IMR-90 (cell line): ENCODE measurements at regions not wholly inside any gene's neighbourhood (a gene's known extent, or its start where the extent isn't known, plus 50 kb on each side); places are given as distances from the start of the nearest gene placed in this dataset.

ENCODE experiments used
- ATAC-seq: fragments of 200-7000 bp; cut with Tn5 transposase; 2 replicates; pipeline ENCODE4 v1.9.1; 2020; ENCODE audit warnings: low read depth, mild to moderate bottlenecking, moderate library complexity
- BruUV-seq: library from RNA; stranded (reverse); fragments of 400-500 nt; replicated peaks from 2 replicates; lab custom pipeline; 2021; lab: Mats Ljungman, UMichigan
- CTCF ChIA-PET: fragments of 300-600 bp; formaldehyde crosslinking; extraction: SDS; loops from one replicate; lab custom pipeline; 2021; ENCODE audit warnings: antibody characterized with exemption; lab: Yijun Ruan, JAX
- POLR2A ChIA-PET: fragments of 300-600 bp; sonication (Branson Sonifier 250); formaldehyde crosslinking; loops from one replicate; lab custom pipeline; 2022; ENCODE audit warnings: antibody characterized with exemption; ENCODE audit not compliant: unreplicated experiment; lab: Charles Lee
- DNase-seq: peaks from one replicate; pipeline ENCODE4 v3.0.0; 2013
- H2AFZ ChIP-seq: replicated peaks from 2 replicates; pipeline ENCODE3; 2013; ENCODE audit warnings: low read length, mild to moderate bottlenecking; ENCODE audit not compliant: poor library complexity
- H2AK5ac ChIP-seq: 2 replicates; pipeline ENCODE4 v1.6.1; 2013; ENCODE audit warnings: low read depth, low read length, inconsistent platforms
- H2AK9ac ChIP-seq: replicated peaks from 2 replicates; pipeline ENCODE3; 2013; ENCODE audit warnings: mild to moderate bottlenecking, low read depth, low read length, moderate library complexity; ENCODE audit not compliant: poor library complexity
- H2BK120ac ChIP-seq: 2 replicates; pipeline ENCODE4 v1.6.1; 2013; ENCODE audit warnings: low read depth, low read length, inconsistent platforms
- H2BK15ac ChIP-seq: 3 replicates; pipeline ENCODE4 v1.6.1; 2013; ENCODE audit warnings: low read depth, low read length, inconsistent platforms
- H2BK20ac ChIP-seq: 2 replicates; pipeline ENCODE4 v1.6.1; 2013; ENCODE audit warnings: low read depth, mild to moderate bottlenecking, inconsistent platforms, low read length, moderate library complexity
- H2BK5ac ChIP-seq: 2 replicates; pipeline ENCODE4 v1.6.1; 2013; ENCODE audit warnings: mild to moderate bottlenecking, low read depth, low read length, inconsistent platforms; ENCODE audit not compliant: poor library complexity, severe bottlenecking
- H3K14ac ChIP-seq: replicated peaks from 2 replicates; pipeline ENCODE4 v1.6.1; 2013; ENCODE audit warnings: low read depth, low read length, inconsistent platforms
- H3K18ac ChIP-seq: 2 replicates; pipeline ENCODE4 v1.6.1; 2013; ENCODE audit warnings: low read depth, low read length, control low read depth
- H3K23ac ChIP-seq: 2 replicates; pipeline ENCODE4 v1.6.1; 2013; ENCODE audit warnings: low read depth, low read length, inconsistent platforms
- H3K27ac ChIP-seq: 2 replicates; pipeline ENCODE4 v1.5.1; 2013; ENCODE audit warnings: mild to moderate bottlenecking, control low read depth, low read length; ENCODE audit not compliant: insufficient read depth
- H3K27me3 ChIP-seq: 2 replicates; pipeline ENCODE4 v1.6.1; 2013; ENCODE audit warnings: low read length; ENCODE audit not compliant: control insufficient read depth, insufficient read depth
- H3K36me3 ChIP-seq: 2 replicates; pipeline ENCODE4 v1.6.1; 2013; ENCODE audit warnings: low read length, mixed read lengths; ENCODE audit not compliant: control insufficient read depth, insufficient read depth
- H3K4ac ChIP-seq: 2 replicates; pipeline ENCODE4 v1.6.1; 2013; ENCODE audit warnings: low read depth, low read length, inconsistent platforms
- H3K4me1 ChIP-seq: 2 replicates; pipeline ENCODE4 v1.6.1; 2013; ENCODE audit warnings: low read length, mixed read lengths; ENCODE audit not compliant: control insufficient read depth, insufficient read depth
- H3K4me2 ChIP-seq: 2 replicates; pipeline ENCODE4 v1.6.1; 2013; ENCODE audit warnings: low read depth, mild to moderate bottlenecking, control low read depth, low read length, moderate library complexity
- H3K4me3 ChIP-seq: 2 replicates; pipeline ENCODE4 v1.5.1; 2013; ENCODE audit warnings: low read depth, mild to moderate bottlenecking, control low read depth, low read length, moderate library complexity; ENCODE audit not compliant: insufficient read depth
- H3K56ac ChIP-seq: 2 replicates; pipeline ENCODE4 v1.6.1; 2013; ENCODE audit warnings: low read length, inconsistent platforms; ENCODE audit not compliant: insufficient read depth; ENCODE audit errors: extremely low read depth
- H3K79me1 ChIP-seq, 2 experiments: 2 replicates each; pipeline ENCODE4 v1.6.1; 2013; ENCODE audit warnings: low read length in 2 of 2, inconsistent platforms in 1 of 2, low read depth in 1 of 2
- H3K9ac ChIP-seq: 2 replicates; pipeline ENCODE4 v1.6.1; 2013; ENCODE audit warnings: low read depth, low read length, control low read depth
- H3K9me1 ChIP-seq: 2 replicates; pipeline ENCODE4 v1.6.1; 2013; ENCODE audit warnings: low read length, inconsistent platforms; ENCODE audit not compliant: insufficient read depth
- H3K9me3 ChIP-seq: 2 replicates; pipeline ENCODE4 v1.6.1; 2013; ENCODE audit warnings: low read length; ENCODE audit not compliant: control insufficient read depth, insufficient read depth
- H4K20me1 ChIP-seq: 2 replicates; pipeline ENCODE4 v1.6.1; 2013; ENCODE audit warnings: low read length, inconsistent platforms; ENCODE audit not compliant: insufficient read depth
- H4K5ac ChIP-seq: 2 replicates; pipeline ENCODE4 v1.6.1; 2013; ENCODE audit warnings: mild to moderate bottlenecking, low read depth, low read length, control low read depth
- H4K8ac ChIP-seq, 2 experiments: 2 replicates each; pipeline ENCODE4 v1.6.1; 2013; ENCODE audit warnings: low read depth in 2 of 2, low read length in 2 of 2, control low read depth in 1 of 2, inconsistent platforms in 1 of 2
- H4K91ac ChIP-seq: 2 replicates; pipeline ENCODE4 v1.6.1; 2013; ENCODE audit warnings: low read depth, low read length, inconsistent platforms; ENCODE audit not compliant: insufficient read depth
- BHLHE40 ChIP-seq: fragments of 150-350 bp; IDR thresholded peaks from 2 replicates; pipeline ENCODE4 v1.6.1; 2016; ENCODE audit warnings: mild to moderate bottlenecking, low read depth, low read length
- CEBPB ChIP-seq: IDR thresholded peaks from 2 replicates; pipeline ENCODE4 v1.6.1; 2012; ENCODE audit warnings: low read depth, low read length, improper control_type of control experiment
- MAZ ChIP-seq: IDR thresholded peaks from 2 replicates; pipeline ENCODE4 v1.6.1; 2012; ENCODE audit warnings: low read depth, mild to moderate bottlenecking, low read length, improper control_type of control experiment, moderate library complexity, borderline replicate concordance
- NFE2L2 ChIP-seq: fragments of 150-350 bp; IDR thresholded peaks from 2 replicates; pipeline ENCODE4 v1.6.1; 2016; ENCODE audit warnings: low read depth, mild to moderate bottlenecking, low read length
- RAD21 ChIP-seq: IDR thresholded peaks from 2 replicates; pipeline ENCODE4 v1.6.1; 2012; ENCODE audit warnings: low read length, improper control_type of control experiment
- RCOR1 ChIP-seq: IDR thresholded peaks from 2 replicates; pipeline ENCODE4 v1.6.1; 2012; ENCODE audit warnings: mild to moderate bottlenecking, low read length, improper control_type of control experiment; ENCODE audit not compliant: insufficient replicate concordance
- WGBS, 2 experiments: methylation state at CpG; one replicate each; pipeline versions ENCODE4 v1.1.5 to v1.1.7; 2013; ENCODE audit warnings: missing lambda C conversion rate in 2 of 2; ENCODE audit not compliant: insufficient read length in 1 of 2; ENCODE audit errors: extremely low coverage in 2 of 2; 5-methylcytosine and 5-hydroxymethylcytosine counted together
- dilution Hi-C: fragments of 300-500 bp; cut with HindIII; formaldehyde crosslinking; loops from one replicate; pipeline ENCODE4 v1.14.3; 2018; ENCODE audit warnings: low sequenced_read_pairs; ENCODE audit not compliant: unreplicated experiment
- in situ Hi-C: fragments of 300-500 bp; cut with MboI; formaldehyde crosslinking; loops from 3 replicates; pipeline ENCODE4 v1.14.3; 2019; ENCODE audit warnings: low sequenced_read_pairs, inconsistent platforms, mixed read lengths
- intact Hi-C: fragments of 100-400 bp; cut with micrococcal nuclease; formaldehyde crosslinking; loops from 2 replicates; pipeline ENCODE4 v1.10.0; 2022
- TF ChIP-seq, protein P1 (sequence below): fragments of 150-350 bp; IDR thresholded peaks from 2 replicates; pipeline ENCODE4 v1.6.1; 2017; ENCODE audit warnings: mild to moderate bottlenecking, antibody characterized with exemption, low read length, low read depth
- TF ChIP-seq, protein P2 (sequence below): fragments of 150-350 bp; IDR thresholded peaks from 2 replicates; pipeline ENCODE4 v1.6.1; 2016; ENCODE audit warnings: low read depth, mild to moderate bottlenecking, low read length, moderate library complexity, borderline replicate concordance

DNA sequence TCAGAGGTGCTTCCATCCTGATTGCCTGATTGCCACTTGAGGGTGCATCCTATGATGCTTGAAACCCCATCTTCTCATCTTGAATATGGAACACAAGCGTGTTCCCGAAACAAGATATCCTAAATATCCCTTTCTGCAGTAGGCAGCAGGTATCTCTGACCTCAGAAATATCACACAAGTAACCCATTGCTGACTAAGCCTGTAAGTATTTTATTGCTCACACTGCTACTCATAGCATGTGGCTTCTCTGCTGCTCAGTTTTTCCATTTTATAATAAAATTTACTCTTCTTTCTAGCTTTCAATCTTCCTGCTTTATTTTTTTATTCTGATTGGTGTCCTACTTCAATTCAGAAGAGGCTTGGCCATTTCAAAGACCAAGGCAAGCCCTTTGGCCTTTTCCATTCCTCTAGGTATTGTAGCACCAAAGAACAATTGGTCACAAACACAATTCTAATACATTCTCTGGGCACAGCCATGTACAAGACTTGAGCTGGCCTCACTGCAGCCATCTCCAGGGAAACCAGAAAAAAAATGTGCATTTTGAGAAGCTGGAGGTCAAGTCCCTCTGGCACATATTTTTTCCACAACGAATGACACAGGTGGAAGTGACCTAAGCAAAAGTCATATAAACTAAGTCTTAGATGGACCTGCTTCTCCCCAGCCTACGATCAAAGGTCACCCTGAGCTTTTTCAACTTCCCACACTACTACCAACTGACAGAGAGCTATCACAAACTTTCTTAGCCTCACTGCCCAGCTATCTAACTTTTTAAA lies 107.0 kb downstream of the OR13H1 start:
- no peaks in the 10 kb centered on the region for H3K36me3 ChIP-seq
- CTCF ChIA-PET, result no interaction called here
- no peak overlapping the region for H3K18ac ChIP-seq
- H3K27ac ChIP-seq, result no peak overlapping the region
- no peak overlapping the region for H3K56ac ChIP-seq
- intact Hi-C loops, result no loop called here
- POLR2A ChIA-PET, result interaction anchor here (0.8 kb wide), 1 partner anchor 316 kb away, joined by 3 read pairs; no protein-coding TSS in a partner anchor
- H2AK5ac ChIP-seq, result no peak overlapping the region
- H3K4me1 ChIP-seq, result no peaks in the 10 kb centered on the region
- H3K4me3 ChIP-seq, result no peak overlapping the region
- H3K9me1 ChIP-seq, result no peaks in the 10 kb centered on the region
- no peak overlapping the region for H3K14ac ChIP-seq
- H2AK9ac ChIP-seq, result no peak overlapping the region
- WGBS, 2 experiments, result 20% methylated on average over 1 of the region's 4 CpGs; no CpG with 5 or more reads in 1 of the 2 experiments
- H3K9ac ChIP-seq, result no peak overlapping the region
- H2AFZ ChIP-seq, result no peak overlapping the region
- H4K20me1 ChIP-seq, result no peaks in the 10 kb centered on the region
- no peaks in the 10 kb centered on the region; the same call in 1 of the 2 replicates for H3K9me3 ChIP-seq
- no peaks in the 10 kb centered on the region for H3K79me1 ChIP-seq
- dilution Hi-C loops, result no loop called here
- in situ Hi-C loops, result no loop called here
- no peak overlapping the region for H4K8ac ChIP-seq
- no peak overlapping the region for H3K4me2 ChIP-seq
- H3K27me3 ChIP-seq, result peaks cover 2% of the 10 kb centered on the region; the same call in 1 of the 2 replicates
- no peak overlapping the region for H2BK20ac ChIP-seq
- no peak overlapping the region for H2BK5ac ChIP-seq
- H4K5ac ChIP-seq, result no peak overlapping the region
- ATAC-seq (no peak), DNase-seq (no peak)
- H3K4ac ChIP-seq, result no peak overlapping the region
- no peak overlapping the region for H3K23ac ChIP-seq
- H2BK15ac ChIP-seq, result no peak overlapping the region
- no peak overlapping the region for H4K91ac ChIP-seq
- TF ChIP-seq MAZ (no peak), RAD21 (no peak), BHLHE40 (no peak), CEBPB (no peak), NFE2L2 (no peak), RCOR1 (no peak)
- TF ChIP-seq, protein P1, sequence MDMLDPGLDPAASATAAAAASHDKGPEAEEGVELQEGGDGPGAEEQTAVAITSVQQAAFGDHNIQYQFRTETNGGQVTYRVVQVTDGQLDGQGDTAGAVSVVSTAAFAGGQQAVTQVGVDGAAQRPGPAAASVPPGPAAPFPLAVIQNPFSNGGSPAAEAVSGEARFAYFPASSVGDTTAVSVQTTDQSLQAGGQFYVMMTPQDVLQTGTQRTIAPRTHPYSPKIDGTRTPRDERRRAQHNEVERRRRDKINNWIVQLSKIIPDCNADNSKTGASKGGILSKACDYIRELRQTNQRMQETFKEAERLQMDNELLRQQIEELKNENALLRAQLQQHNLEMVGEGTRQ, result no peak
- TF ChIP-seq, protein P2, sequence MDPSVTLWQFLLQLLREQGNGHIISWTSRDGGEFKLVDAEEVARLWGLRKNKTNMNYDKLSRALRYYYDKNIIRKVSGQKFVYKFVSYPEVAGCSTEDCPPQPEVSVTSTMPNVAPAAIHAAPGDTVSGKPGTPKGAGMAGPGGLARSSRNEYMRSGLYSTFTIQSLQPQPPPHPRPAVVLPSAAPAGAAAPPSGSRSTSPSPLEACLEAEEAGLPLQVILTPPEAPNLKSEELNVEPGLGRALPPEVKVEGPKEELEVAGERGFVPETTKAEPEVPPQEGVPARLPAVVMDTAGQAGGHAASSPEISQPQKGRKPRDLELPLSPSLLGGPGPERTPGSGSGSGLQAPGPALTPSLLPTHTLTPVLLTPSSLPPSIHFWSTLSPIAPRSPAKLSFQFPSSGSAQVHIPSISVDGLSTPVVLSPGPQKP, result no peak
- no TSS peak for BruUV-seq
- no peak overlapping the region for H2BK120ac ChIP-seq
